GM12878 (cell line): ENCODE measurements at regions not wholly inside any gene's neighbourhood (a gene's known extent, or its start where the extent isn't known, plus 50 kb on each side); places are given as distances from the start of the nearest gene placed in this dataset.

Experiments
- CTCF ChIP-seq, 3 experiments: IDR thresholded peaks in 2 of 3; conservative IDR thresholded peaks in 1 of 3; 2 replicates each; pipeline ENCODE4 v1.5.1; 2011; ENCODE audit warnings: low read depth in 3 of 3, low read length in 3 of 3, mild to moderate bottlenecking in 3 of 3, control low read depth in 2 of 3, moderate library complexity in 2 of 3, inconsistent platforms in 1 of 3, mixed read lengths in 1 of 3; ENCODE audit not compliant: control insufficient read depth in 2 of 3, insufficient read depth in 1 of 3; ENCODE audit errors: extremely low read depth in 1 of 3
- FOS ChIP-seq: IDR thresholded peaks from 3 replicates; pipeline ENCODE4 v1.6.1; 2011; ENCODE audit warnings: borderline replicate concordance; ENCODE audit not compliant: insufficient read length; ENCODE audit errors: extremely low read depth
- JUNB ChIP-seq: IDR thresholded peaks from 2 replicates; pipeline ENCODE4 v1.6.1; 2016; ENCODE audit warnings: antibody characterized with exemption, mild to moderate bottlenecking
- JUND ChIP-seq: IDR thresholded peaks from 2 replicates; pipeline ENCODE4 v1.6.1; 2012; ENCODE audit warnings: low read depth, mild to moderate bottlenecking, low read length, improper control_type of control experiment, moderate library complexity
- MYC ChIP-seq: IDR thresholded peaks from 2 replicates; pipeline ENCODE4 v1.6.1; 2011; ENCODE audit warnings: mild to moderate bottlenecking, low read length, moderate library complexity, inconsistent platforms; ENCODE audit not compliant: insufficient read depth, insufficient replicate concordance, insufficient read length, severe bottlenecking
- NR2C2 ChIP-seq: IDR thresholded peaks from 2 replicates; pipeline ENCODE4 v1.6.1; 2011; ENCODE audit warnings: borderline replicate concordance, low read depth; ENCODE audit not compliant: control insufficient read depth, insufficient read length
- RAD21 ChIP-seq: IDR thresholded peaks from 2 replicates; pipeline ENCODE4 v1.6.1; 2011; ENCODE audit warnings: mild to moderate bottlenecking, low read depth, low read length, moderate library complexity; ENCODE audit not compliant: insufficient read depth
- SP1 ChIP-seq: IDR thresholded peaks from one replicate; pipeline ENCODE4 v1.6.1; 2011; ENCODE audit warnings: low read depth, low read length
- SRF ChIP-seq, 2 experiments: IDR thresholded peaks; 2 replicates each; pipeline ENCODE4 v1.6.1; 2011; ENCODE audit warnings: low read depth in 2 of 2, low read length in 2 of 2, mild to moderate bottlenecking in 1 of 2, moderate library complexity in 1 of 2
- TF ChIP-seq, protein P1 (sequence below): IDR thresholded peaks from 2 replicates; pipeline ENCODE4 v1.6.1; 2011; ENCODE audit warnings: borderline replicate concordance, low read depth, mild to moderate bottlenecking, moderate library complexity, low read length; ENCODE audit not compliant: insufficient read depth, poor library complexity, severe bottlenecking
- TF ChIP-seq, protein P2 (sequence below): IDR thresholded peaks from 2 replicates; pipeline ENCODE4 v1.6.1; 2012; ENCODE audit warnings: mild to moderate bottlenecking, low read depth, low read length

GRCh38 chr18:76258209-76258608 is 236.8 kb downstream of the ZNF516 start:
- no peak for TF ChIP-seq MYC
- no peak for TF ChIP-seq JUNB
- no peak for TF ChIP-seq RAD21
- TF ChIP-seq, protein P1, sequence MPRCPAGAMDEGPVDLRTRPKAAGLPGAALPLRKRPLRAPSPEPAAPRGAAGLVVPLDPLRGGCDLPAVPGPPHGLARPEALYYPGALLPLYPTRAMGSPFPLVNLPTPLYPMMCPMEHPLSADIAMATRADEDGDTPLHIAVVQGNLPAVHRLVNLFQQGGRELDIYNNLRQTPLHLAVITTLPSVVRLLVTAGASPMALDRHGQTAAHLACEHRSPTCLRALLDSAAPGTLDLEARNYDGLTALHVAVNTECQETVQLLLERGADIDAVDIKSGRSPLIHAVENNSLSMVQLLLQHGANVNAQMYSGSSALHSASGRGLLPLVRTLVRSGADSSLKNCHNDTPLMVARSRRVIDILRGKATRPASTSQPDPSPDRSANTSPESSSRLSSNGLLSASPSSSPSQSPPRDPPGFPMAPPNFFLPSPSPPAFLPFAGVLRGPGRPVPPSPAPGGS, result no peak
- TF ChIP-seq SRF (IDR thresholded peaks at IDR 0.05; ENCODE audit: low read depth in 2 of 2, low read length in 2 of 2), result no peak
- TF ChIP-seq, protein P2, sequence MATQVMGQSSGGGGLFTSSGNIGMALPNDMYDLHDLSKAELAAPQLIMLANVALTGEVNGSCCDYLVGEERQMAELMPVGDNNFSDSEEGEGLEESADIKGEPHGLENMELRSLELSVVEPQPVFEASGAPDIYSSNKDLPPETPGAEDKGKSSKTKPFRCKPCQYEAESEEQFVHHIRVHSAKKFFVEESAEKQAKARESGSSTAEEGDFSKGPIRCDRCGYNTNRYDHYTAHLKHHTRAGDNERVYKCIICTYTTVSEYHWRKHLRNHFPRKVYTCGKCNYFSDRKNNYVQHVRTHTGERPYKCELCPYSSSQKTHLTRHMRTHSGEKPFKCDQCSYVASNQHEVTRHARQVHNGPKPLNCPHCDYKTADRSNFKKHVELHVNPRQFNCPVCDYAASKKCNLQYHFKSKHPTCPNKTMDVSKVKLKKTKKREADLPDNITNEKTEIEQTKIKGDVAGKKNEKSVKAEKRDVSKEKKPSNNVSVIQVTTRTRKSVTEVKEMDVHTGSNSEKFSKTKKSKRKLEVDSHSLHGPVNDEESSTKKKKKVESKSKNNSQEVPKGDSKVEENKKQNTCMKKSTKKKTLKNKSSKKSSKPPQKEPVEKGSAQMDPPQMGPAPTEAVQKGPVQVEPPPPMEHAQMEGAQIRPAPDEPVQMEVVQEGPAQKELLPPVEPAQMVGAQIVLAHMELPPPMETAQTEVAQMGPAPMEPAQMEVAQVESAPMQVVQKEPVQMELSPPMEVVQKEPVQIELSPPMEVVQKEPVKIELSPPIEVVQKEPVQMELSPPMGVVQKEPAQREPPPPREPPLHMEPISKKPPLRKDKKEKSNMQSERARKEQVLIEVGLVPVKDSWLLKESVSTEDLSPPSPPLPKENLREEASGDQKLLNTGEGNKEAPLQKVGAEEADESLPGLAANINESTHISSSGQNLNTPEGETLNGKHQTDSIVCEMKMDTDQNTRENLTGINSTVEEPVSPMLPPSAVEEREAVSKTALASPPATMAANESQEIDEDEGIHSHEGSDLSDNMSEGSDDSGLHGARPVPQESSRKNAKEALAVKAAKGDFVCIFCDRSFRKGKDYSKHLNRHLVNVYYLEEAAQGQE, result no peak
- TF ChIP-seq NR2C2, result no peak
- no peak for TF ChIP-seq SP1
- TF ChIP-seq CTCF (IDR thresholded peaks at IDR 0.05 in 2 of 3, conservative IDR thresholded peaks at IDR 0.05 in 1 of 3; ENCODE audit: control insufficient read depth in 2 of 3, extremely low read depth in 1 of 3, insufficient read depth in 1 of 3, low read depth in 3 of 3, low read length in 3 of 3), result no peak
- no peak for TF ChIP-seq JUND
- no peak for TF ChIP-seq FOS
